ENCODE measurements at regions not wholly inside any gene's neighbourhood (a gene's known extent, or its start where the extent isn't known, plus 50 kb on each side); places are given as distances from the start of the nearest gene placed in this dataset.
A peak's percentile ranks its signal among the peaks of the same experiment; 100 is the strongest.

- Histone ChIP-seq H3K27ac (peak overlapping the region; percentile 52), H3K4me1 (no peaks in the 10 kb centered on the region), H3K4me3 (peak overlapping the region; percentile 17), H3K36me3 (no peaks in the 10 kb centered on the region), H3K9me3 (no peaks in the 10 kb centered on the region), H3K27me3 (no peaks in the 10 kb centered on the region)
- no peak for TF ChIP-seq CTCF (IDR thresholded peaks at IDR 0.05)
- ATAC-seq (peak; percentile 31), DNase-seq (no peak)
- intact Hi-C loops (cut with DNase I), result no loop called here
These were observed 550.2 kb downstream of the USP25 start for GRCh38 chr21:16279731-16280581.

GRCh38 chr21:16280686-16281091 lies 550.9 kb downstream of the USP25 start:
- intact Hi-C loops (cut with DNase I), result no loop called here
- Histone ChIP-seq H3K9me3 (no peaks in the 10 kb centered on the region), H3K27ac (peak overlapping the region; percentile 27), H3K4me1 (no peaks in the 10 kb centered on the region), H3K27me3 (no peaks in the 10 kb centered on the region), H3K4me3 (peak overlapping the region; percentile 3), H3K36me3 (no peaks in the 10 kb centered on the region)
- no peak for TF ChIP-seq CTCF (IDR thresholded peaks at IDR 0.05)
- no peak for ATAC-seq
- DNase-seq, result no peak

- TF ChIP-seq CTCF (IDR thresholded peaks at IDR 0.05), result no peak
- no peak for DNase-seq
- Histone ChIP-seq H3K9me3 (no peaks in the 10 kb centered on the region), H3K36me3 (no peaks in the 10 kb centered on the region), H3K4me1 (no peaks in the 10 kb centered on the region), H3K27me3 (no peaks in the 10 kb centered on the region), H3K4me3 (no peak overlapping the region), H3K27ac (no peak overlapping the region)
- ATAC-seq, result no peak
- intact Hi-C loops (cut with DNase I), result no loop called here
These were observed 553.7 kb downstream of the USP25 start for GRCh38 chr21:16283516-16283915.

- Histone ChIP-seq H3K27me3 (no peaks in the 10 kb centered on the region), H3K36me3 (no peaks in the 10 kb centered on the region), H3K9me3 (no peaks in the 10 kb centered on the region), H3K27ac (no peak overlapping the region), H3K4me3 (no peak overlapping the region), H3K4me1 (no peaks in the 10 kb centered on the region)
- no peak for TF ChIP-seq CTCF (IDR thresholded peaks at IDR 0.05)
- DNase-seq, result no peak
- no peak for ATAC-seq
- intact Hi-C loops (cut with DNase I), result no loop called here
These were observed 555.9 kb downstream of the USP25 start for GRCh38 chr21:16285605-16286126.

GRCh38 chr21:16287046-16287445 lies 557.3 kb downstream of the USP25 start:
- Histone ChIP-seq H3K27me3 (no peaks in the 10 kb centered on the region), H3K27ac (no peak overlapping the region), H3K9me3 (no peaks in the 10 kb centered on the region), H3K4me3 (no peak overlapping the region), H3K4me1 (no peaks in the 10 kb centered on the region), H3K36me3 (no peaks in the 10 kb centered on the region)
- TF ChIP-seq CTCF (IDR thresholded peaks at IDR 0.05), result no peak
- intact Hi-C loops (cut with DNase I), result no loop called here
- DNase-seq, result no peak
- ATAC-seq, result no peak
